HG03460 (cell line): ENCODE measurements at regions not wholly inside any gene's neighbourhood (a gene's known extent, or its start where the extent isn't known, plus 50 kb on each side); places are given as distances from the start of the nearest gene placed in this dataset.

Experiments
- ATAC-seq: cut with Tn5 transposase; IDR thresholded peaks from one replicate; pipeline ENCODE4 v1.9.1; 2021; ENCODE audit not compliant: unreplicated experiment

DNA sequence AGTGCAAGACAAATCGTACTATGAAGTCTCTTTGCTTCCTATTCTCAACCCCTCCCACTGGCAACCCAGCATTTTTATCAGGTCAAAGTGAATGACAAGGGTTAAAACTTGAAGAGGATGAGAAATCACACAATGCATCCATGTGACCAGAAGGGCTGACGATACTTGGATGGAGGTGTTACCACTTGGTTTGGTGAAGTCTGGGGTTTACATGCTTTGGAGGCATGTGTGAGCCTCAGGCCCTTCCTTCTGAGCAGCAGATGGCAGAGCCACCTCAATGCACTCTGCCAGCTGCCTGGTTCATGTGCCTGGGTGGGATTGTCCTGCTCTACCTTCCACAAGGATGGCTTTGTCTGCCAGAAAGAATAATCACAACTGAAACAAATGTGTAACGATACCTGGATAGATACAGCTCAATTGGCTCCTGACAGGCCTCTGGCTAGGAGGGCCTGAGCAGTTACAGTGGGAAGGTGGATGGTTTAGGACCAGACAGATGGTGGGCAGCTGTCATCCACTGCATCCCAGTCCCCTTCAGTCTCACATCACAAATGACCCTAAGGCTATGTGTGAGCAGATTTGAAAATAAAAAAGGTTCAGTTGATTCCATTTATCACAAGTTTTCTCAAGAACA is 51.5 kb upstream of the CNIH3 start:
- ATAC-seq, result no peak

DNA sequence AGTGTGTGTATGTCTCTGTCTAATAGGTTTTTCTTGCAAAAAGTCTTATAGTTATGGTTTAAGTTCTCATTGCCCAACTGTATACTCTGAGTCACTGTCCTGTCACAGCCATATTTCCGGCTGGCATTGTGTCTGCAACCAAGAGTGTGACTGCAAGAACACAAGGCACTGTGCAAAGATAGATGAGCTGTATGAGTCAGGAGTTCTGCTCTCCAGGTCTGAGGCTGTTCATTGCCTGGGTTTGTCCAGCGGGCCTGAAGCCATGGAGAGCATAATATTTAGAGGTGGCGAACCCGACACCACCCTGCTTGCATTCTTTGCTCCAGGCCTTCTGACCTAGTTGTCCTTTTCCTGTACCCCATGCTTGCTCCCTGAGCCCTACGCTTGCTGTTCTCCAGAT is 50.9 kb upstream of the CNIH3 start:
- no peak for ATAC-seq

DNA sequence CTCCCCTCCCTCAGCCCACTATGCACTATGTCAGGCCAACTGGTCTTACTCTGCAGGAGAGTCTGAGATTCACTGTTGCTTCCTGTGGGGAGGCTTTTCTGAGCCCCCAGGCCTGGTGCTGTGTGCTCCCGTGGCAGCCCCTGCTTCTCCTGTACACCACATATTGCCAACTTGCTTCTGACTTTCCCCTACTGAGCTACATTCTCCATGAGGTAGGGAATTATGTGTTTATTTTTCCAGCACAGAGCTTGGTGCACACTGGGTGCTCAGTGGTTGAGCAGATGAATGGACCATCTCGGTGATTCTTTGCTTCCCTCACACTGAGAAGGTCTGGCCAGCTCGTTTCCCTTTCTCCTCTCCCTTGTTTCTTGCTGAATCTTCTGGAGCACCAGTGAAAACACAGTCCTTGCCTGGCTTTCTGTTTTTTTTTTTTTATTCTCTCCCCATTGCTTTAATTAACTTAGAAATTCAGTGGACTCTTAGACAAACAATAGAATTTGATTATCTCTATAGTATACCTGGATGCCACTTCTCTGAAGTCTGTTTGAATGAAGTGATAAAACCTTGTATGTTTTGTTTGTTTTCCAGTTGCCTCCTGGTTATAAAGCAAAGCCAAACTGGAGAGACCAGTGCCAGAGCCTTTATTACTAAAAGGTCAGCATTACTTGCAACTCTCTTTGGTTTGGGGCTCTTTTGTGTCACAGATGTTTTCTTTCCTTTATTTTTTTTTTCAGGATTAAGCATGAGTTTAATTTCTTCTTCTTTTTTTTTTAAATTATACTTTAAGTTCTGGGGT is 50.3 kb upstream of the CNIH3 start:
- ATAC-seq, result no peak
